Stimulated activated CD4-positive, alpha-beta T cell treated with anti-CD3 and anti-CD28 coated beads, Interleukin-4, amount 100 ng/mL, for 48 hours (primary cell): ENCODE measurements at regions not wholly inside any gene's neighbourhood (a gene's known extent, or its start where the extent isn't known, plus 50 kb on each side); places are given as distances from the start of the nearest gene placed in this dataset.

ENCODE experiments used
- DNase-seq, 2 donors: peaks; one replicate each; pipeline ENCODE4 v3.0.0-alpha.2; 2020; ENCODE audit warnings: low read depth in 2 of 2

DNA sequence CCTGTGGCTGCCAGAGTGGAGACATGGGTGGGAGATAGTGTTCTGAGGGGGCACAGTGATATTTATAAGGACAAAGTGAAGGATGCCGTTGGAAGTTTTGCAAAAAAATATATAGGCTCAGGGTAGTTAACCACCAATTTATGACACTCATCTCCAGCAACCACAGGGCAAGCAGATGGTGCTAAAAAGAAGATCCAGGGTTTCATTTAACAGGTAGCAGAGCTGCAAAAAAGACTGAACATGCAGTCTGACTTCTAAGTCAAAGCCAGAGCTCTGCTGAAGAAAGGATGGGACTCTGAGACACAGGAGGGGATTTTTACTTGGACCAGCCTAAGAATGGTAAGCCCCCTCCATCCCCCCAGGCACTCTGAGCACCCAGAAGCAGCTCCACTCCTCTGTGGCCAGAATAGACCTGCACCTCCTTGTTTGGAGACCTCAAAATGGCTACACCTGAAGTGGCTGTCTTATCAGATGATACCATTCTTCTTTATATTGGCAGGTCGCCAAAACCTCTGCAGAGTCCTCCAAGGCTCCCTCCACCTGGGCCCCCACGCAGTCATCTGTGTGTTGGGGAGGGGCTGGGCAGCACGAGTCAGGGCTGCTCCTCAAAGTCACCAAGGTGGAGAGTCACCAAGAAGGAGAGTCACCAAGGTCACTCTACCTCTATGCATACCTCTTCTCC is 161.4 kb upstream of the FAM9B start:
- no peak for DNase-seq

DNA sequence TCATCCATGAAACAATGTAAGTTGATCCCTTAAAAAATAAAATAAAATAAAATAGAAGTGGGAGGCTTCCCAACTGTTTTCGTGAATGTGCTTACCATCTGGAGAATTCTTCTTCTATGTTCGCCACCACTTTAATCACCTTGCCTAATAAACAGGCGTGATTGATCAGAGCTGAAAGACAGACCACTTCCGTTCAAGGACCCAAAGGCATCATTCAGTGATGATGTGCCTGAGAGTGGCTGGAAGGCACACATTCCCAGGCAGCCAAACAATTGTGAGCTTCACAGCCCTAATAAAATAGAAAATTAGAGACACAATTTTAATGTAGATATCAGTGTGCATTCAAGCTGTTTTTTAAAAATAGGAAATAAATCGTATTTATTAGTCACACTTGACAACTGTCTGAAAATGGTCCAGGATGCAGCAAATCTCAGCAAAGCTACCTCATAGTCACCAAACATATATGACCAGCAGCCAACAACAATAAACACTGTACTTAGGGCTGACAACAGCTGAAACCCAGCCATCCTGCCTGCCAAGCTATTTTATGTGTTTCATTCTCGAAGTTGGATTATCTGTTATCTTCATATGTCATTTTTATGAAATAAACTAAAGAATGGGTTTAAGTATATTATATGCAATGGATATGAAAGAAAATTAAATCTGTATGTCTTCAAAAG is 163.2 kb upstream of the FAM9B start:
- DNase-seq = no peak

DNA sequence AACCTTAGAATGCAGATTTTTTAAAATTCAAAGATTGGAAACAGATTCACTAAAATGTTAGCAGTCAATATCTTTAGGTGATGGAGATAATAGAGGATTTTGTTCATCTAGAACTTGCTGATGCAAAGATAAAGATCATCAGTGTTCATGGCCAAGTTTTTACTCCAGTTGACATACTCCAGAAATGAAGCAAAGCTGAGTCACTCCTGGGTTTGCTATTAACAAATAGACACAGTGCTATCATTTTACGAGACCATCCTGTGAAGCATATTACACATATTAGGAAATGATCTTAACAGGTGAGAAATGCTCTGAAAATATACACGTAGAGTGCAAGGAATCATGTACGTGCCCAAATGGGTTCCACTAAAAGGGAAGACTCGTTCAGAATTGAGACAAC is 170.6 kb upstream of the FAM9B start:
- no peak for DNase-seq

DNA sequence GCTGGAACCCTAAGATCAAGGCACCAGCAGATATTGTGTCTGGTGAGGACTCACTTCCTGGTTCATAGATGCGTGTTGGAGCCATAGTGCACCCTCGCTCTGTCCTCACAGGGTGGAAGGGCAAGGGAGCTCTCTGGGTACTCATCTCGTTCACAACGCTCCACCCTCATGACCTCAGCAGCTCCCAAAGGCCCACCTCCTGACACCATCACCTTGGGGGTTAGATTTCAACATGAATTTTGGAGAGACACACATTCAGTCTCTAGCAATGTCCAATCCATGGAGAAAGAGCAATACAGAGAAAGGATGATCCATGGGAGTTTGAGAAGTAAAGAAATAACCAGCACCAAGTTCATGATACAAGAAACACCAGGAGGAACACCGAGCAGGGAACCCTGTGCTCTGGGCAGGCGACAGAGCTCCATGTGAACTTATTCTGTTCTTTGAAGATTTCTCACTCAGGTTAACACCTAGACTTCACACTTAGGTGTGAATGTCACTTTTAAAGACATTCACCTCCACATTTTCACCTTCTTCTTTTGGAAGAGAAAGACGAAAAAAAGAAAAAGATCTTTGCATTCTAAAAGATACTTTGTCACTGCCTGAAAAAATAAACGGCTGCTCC is 171.8 kb upstream of the FAM9B start:
- DNase-seq = no peak

DNA sequence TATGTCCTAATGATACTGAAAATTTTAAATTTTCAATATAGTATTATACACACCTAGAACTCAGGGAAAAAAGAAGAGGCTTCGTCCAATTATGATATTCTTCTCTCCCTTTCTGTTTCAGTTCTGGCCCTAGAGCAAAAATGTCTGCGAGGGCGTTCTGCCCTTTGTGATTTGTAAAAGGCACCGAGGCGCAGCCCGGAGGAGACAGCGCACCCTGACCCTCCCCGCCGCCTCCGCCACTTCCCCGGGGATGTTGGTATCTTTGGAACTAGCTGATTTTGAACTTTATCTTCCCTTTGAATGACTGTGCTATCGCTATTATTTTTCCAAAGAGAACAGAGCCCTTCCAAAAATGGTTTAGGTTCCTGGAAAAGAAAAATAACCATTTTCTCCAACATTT is 173.2 kb upstream of the FAM9B start:
- no peak for DNase-seq

DNA sequence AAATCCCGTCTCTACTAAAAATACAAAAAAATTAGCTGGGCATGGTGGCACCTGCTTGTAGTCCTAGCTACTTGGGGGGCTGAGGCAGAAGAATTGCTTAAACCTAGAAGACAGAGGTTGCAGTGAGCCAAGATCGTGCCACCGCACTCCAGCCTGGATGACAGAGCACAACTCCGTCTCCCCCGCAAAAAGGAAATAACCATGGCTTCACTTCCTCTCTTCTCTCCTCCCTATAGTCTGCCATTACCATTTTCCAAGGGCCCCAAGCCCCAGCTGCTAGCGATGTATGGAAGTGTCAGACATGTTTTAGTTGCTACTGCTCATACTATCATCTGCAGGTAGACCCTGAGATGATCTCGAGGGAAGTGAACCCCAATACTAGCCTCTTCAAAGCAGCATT is 177.3 kb upstream of the FAM9B start:
- DNase-seq = no peak

DNA sequence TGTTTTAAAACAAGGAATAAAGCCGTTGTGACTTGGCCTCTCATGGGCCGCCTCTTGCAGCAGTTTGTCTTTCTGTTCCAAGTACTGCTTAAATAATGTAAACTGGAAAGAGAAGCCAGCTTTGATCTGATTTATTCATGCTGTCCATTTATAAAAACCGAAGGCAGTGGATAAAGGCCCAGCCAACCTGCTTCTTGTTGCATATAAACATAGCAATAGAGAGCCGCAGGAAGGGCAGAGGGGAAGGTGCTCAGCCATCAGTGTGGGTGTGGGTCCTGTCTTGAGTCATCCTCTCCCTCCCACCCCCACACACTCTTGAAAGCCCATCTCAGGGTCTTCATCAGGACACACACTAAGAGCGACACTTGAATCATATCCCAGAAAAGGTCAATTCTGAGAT is 187.9 kb upstream of the FAM9B start:
- no peak for DNase-seq

DNA sequence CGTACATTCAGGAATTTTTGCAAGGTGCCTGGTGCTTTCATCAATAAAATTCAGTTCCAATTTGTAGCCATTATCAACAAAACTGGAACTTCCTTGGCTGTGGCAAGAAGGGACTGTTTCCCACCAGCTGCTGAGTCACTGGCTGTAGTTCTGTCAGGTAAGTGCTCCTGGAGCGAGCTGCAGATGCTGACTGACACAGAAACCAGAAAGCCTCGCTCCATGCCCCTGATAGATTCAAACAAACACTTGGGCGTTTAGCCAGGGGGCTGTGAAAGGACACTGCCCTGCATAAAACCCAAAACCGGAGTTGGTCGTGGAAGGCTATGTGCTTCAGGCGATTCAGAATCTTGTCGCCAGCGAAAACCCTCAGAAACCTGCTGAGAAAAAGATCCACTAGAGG is 188.4 kb upstream of the FAM9B start:
- DNase-seq = no peak

DNA sequence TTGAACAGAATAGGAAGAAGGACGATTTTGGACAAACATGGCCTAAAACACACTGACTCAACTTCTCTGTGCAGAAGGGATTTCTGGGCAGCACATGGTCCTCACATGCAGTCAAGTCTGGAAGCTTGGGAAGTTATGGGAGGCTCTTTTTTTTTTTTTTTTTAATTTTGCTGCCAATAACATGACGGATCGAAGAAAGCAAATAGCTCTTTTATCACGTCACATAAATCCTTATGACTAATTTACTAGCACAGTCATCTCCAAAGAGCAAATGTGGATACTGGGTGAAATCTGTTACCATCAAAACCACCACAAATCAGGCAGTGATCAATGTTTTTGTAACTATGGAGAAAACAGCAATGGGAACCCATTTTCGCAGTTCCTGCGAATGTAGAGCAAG is 193.3 kb upstream of the FAM9B start:
- no peak for DNase-seq

DNA sequence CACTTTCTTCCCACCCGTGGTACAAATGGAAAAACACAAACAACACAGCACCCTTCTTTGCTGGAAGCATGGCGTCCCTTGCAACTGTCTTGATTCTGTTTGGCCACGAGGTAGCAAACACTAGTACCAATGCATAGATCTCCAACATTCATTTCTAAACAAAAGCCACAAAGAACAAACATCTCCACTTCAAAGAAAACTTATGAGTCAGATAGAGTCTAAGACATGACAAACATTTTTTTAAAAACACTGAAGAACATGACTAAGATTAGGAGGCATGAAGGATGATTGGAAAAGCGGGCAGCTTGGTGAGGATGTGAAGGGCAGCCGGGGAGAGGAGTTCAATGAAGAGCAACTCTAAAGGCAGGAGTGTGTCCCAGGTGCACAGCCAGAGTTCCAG is 197.6 kb upstream of the FAM9B start:
- no peak for DNase-seq

DNA sequence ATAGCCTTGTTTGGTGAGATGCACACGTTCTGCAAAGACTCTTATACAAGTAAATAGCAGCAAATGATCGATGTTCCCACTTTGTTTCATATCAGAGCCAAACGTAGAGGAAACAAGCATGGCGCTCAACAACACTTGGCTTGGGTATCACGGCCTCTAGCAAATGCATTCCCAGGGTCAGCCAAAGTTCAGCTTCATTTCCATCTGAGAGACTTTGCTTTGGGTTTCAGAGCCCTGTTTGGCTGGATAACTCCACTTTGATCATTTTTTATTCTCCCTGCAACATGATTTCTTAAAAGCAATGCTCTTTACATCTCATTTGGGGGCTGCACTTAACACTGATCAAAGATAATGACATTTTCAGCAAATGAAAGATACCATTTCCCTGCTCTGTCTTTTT is 199.2 kb upstream of the FAM9B start:
- no peak for DNase-seq

DNA sequence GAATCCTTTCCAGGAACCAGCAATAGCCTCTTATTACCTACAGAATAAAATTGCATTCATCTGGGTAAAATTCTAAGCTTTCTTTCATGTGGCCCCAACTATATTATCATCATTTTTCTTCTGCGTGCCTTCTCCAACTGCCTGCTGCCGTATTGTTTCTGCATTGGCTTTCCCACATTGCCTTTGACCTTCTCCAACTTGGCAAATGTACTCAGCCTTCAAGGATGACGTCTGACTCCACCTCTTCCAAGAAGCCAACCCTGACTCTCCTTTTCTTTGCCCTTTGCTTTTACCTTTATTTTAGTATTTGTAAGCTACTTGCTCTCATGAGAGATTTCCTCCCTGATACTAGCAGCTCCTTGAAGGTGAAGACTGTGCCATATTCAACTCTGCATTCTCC is 200.4 kb upstream of the FAM9B start:
- no peak for DNase-seq

DNA sequence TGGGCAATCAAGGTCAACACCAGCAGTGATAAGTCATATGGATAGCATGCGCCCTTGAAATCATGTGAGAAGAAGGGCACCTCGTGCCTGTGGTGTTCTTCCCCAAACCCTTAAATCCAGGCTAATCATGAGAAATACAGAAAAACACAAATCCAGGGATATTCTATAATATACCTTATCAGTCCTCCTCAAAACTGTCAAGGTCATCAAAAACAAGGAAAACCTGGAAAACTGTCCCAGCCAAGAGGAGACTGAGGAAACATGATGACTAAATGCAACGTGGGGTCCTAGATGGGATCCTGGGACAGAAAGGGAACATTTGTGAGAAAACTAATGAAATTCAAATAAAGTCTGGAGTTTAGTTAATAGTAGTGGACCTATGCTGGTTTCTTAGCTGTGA is 201.8 kb upstream of the FAM9B start:
- no peak for DNase-seq

DNA sequence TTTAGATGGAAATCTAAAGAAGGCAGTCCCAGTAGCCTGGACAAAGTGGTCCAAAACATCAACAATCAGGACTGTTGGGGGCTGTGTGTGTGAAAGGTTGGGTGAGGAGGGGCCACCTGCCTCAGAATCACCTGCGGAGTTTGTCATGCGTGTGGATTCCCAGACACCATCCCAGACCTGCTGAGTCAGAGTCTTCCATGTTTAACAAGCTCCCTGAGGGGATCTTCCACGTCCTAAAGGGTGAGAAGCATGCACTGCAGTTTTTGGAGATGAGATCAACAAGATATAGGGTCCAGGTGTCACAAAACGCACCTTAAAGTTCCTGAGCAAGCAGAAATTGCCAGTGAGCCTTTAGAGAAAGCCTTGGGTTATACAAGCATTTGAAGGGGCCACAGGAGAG is 207.0 kb upstream of the FAM9B start:
- no peak for DNase-seq

DNA sequence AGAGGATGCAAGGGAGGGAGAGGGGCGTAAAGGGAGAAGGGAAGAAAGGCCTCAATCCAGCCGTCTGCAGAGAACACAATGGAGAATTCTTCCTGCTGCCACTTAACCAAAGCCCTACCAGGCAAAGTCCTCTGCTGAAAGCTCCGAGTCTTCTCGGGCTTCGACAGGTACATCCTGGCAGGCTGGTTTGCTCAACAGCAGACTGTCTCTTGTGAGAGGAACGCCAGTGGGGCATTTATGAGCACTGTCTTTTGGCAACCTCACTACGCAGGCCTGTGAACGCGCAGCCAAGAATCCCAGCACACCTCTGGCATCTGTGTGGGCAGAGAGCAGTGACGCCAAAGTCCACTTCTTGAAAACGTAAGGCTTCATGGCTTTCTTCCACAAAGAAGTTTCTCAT is 207.5 kb upstream of the FAM9B start:
- DNase-seq = no peak

DNA sequence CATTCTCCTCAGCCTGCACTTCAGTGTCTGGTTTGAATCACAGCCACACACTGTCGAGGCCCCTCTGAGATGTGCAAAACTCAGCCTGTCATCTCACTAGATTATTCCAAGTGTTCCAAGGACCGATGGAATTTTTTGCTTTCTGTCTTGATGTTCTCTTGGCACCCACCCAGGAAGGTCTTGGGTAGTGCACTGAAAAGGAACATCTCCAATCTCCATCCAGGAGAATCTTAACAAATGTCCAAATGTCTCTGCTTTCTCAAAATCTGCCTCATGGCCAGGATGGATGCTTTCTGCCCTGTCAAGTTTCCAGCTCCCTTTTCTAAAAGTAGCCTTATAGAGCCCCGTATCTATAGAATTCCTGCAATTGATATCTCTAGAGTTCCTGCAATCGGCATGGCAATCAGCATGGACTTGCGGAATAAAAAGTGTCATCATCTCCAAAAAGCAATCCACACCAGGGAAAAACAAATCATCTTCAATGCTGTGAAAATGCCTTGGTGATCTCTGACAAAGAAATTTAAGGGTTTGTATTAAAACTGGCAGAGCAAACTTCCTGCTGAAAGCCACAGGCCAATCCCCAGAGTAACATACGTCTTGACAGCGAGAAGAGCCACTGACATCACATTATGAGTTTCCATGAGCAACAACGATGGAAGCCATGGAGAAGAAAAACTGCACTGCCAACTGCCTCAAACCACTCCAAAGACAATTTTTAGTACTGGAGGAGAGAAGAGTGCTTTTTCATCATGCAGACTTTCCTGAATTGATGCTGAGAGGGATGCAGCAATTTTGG is 215.3 kb upstream of the FAM9B start:
- DNase-seq = no peak

DNA sequence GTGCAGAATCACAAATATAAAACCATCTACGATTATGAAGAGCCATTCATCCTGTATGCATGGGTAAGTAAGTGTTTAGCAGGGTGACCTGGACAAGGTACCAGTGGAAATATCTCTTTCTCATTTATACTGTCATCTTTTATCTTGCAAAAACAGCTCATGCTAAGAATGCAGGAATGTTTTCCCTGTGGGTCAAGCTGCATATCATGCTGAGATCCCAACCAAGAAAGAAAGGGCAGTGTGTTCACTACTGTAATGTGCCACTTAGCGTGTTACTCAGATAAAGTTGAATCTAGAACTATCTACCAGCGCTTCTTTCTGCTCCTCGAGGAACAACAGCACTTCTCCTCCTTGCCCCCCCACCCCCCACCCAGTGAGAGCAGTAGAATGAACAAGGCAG is 212.7 kb upstream of the TBL1X start:
- no peak for DNase-seq

DNA sequence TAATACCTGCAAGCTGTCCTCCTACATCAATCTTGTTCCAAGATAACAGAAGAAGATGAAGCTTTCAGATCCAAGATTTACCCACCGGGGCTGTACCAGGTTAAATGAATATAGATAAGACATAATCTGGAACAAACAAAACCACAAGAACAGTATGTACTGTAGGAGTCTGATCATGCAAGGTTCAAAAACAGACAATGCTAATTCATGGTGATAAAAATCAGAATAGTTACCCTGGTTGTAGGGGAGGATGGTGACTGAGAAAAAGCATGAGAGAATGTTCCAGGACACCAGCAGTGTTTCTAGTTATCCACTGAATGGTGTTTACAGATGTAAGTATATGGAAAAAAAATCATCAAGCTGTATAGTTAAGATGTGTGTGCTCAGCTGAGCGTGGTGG is 211.6 kb upstream of the TBL1X start:
- no peak for DNase-seq

DNA sequence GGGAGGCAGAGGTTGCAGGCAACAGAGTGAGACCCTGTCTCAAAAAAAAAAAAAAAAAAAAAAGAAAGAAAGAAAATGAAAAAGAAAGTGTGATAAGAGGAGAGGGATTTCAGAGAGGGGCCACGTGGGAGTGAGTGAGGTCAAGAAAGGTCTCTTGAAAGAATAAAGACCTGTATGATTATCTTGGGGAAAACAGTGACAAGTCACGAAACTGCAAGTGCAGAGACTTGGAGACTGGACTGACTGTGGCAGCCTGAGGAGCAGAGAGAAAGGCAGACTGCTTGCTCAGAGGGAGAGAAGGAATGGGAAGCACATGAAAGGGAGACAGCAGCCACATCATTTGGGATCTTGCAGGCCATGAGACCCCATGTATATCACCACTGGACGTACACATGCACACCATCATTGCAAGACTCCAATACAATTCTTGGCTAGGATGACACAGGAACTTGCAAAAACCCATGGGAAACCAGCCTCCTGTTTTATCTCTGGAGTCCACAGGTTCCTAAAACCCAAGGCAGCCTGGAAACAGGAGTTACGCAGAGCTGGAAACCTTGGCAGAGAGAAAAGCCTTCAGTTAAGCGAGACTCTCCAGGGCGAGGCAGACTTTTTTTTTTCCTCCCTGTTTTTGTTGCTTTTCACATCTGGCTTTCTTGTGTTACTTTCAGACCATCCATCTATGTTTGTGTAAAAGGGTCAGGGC is 207.0 kb upstream of the TBL1X start:
- no peak for DNase-seq

DNA sequence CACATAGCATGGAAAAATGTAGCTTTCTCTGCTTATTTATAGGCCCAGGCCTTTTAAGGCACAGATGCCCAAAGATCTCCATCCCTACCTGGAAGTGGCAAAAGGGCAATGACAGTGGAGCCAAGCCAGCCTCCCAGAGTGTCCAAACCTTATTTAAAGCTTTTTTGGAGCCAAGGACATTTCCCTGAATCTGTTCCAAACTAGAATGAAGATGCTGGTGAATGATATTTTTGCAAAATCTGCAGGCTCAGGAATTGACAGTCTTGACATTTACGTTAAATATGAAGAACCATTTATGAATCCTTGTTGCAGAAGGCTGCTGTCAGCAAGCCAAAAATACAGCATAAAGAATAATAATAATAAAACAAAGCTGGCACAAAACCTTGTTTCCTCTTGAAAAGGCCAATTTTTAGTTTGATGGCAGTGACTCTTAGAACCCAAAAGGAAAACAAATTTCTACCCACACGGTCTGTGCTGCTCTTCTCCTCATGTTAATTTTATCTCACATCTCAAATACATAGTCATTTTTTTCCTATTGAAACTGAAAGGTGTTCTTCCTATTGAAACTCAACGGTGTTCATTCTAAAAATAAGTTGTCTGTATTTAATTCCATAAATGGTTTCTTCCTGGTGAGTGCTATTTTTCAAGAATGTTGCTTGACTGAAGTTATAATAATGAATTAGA is 206.3 kb upstream of the TBL1X start:
- no peak for DNase-seq

DNA sequence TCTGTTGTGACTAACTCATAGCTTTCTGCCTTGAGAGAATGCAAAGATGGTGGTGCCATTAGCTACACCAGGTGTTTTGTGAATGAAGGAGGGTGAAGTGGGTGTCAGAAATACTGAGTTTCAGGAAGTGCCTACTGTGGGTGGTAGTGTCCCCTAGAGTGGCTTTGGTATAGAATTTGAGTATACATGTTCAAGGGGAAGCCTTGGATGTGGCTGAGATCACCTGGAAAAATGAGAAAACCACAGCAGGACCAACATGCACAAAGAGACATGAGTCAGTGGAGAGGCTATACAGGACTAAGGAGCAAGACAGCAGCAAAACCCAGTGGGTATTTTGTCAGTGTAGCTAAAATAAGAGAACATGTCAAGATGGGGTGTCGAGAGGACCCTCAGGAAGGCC is 204.3 kb upstream of the TBL1X start:
- no peak for DNase-seq
